HG03571 (cell line): ENCODE measurements at regions not wholly inside any gene's neighbourhood (a gene's known extent, or its start where the extent isn't known, plus 50 kb on each side); places are given as distances from the start of the nearest gene placed in this dataset.

Source experiments
- ATAC-seq: cut with Tn5 transposase; IDR thresholded peaks from one replicate; pipeline ENCODE4 v1.9.1; 2021; ENCODE audit not compliant: unreplicated experiment

GRCh38 chr14:66143387-66144112, 342.6 kb upstream of the CCDC196 start:
- ATAC-seq = no peak

GRCh38 chr14:66152302-66152701, 333.9 kb upstream of the CCDC196 start:
- ATAC-seq = no peak

GRCh38 chr14:66152747-66153146, 333.4 kb upstream of the CCDC196 start:
- no peak for ATAC-seq

DNA sequence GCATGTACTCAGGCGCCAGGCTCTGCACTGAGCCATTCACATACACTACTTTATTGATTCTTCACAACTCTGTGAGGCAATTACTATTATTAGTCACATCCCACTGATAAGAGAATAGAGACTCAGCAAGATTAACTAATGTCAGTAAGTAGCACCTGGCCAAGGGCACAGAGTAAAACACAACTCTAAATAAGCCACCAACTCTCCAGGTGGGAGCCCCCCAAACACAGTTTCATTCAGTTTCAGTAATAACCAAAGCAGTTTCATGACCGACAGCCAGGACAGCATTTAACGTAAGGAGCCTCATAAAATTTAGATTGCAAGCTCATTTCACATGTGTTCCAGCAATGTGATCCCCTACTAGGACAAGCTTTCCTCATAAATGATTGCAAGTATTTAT, 323.1 kb upstream of the CCDC196 start:
- no peak for ATAC-seq

GRCh38 chr14:66165337-66165736, 320.8 kb upstream of the CCDC196 start:
- ATAC-seq = no peak

GRCh38 chr14:66174453-66174891, 311.7 kb upstream of the CCDC196 start:
- ATAC-seq = no peak

- ATAC-seq = no peak
Observed at GRCh38 chr14:66177935-66178334, 308.2 kb upstream of the CCDC196 start.

GRCh38 chr14:66196670-66197069, 289.5 kb upstream of the CCDC196 start:
- no peak for ATAC-seq

GRCh38 chr14:66197276-66197675, 288.9 kb upstream of the CCDC196 start:
- no peak for ATAC-seq

- ATAC-seq = no peak
Observed at GRCh38 chr14:66206554-66206953, 279.6 kb upstream of the CCDC196 start.

DNA sequence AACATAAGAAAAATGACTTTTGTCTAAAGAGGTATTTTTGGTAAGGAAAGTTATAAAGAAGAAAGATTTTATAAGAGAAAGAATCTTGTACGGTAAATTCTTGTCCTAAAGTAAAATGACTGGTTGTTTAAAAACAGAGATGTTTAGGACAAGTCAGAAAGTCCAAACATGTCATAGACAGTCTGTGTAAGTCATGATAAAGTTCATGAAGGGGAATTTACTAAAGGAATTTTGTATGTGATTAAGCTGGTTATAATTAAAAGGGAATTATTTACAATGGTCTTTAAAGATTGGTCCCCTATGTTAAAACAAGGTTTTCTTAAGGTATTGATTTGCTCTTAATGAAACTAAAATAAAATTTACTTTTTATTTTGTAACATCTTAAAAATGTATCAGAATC, 269.4 kb upstream of the CCDC196 start:
- ATAC-seq = no peak

DNA sequence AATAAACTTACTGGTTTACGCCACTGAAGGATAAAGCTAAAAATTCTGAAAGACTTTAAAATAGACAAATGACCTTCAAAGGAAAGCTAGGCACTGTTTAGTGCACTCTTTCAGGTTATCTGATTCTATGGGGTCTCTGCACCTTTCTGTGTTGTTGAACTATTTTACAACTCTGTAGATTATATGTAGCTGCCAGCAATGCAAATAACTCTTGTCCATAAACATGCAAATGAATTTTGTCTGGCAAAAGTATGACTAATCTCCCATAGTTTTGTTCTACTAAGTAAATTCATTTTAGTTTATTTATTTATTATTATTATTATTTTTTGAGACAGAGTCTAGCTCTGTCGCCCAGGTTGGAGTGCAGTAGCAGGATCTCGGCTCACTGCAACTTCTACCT, 266.3 kb upstream of the CCDC196 start:
- no peak for ATAC-seq

DNA sequence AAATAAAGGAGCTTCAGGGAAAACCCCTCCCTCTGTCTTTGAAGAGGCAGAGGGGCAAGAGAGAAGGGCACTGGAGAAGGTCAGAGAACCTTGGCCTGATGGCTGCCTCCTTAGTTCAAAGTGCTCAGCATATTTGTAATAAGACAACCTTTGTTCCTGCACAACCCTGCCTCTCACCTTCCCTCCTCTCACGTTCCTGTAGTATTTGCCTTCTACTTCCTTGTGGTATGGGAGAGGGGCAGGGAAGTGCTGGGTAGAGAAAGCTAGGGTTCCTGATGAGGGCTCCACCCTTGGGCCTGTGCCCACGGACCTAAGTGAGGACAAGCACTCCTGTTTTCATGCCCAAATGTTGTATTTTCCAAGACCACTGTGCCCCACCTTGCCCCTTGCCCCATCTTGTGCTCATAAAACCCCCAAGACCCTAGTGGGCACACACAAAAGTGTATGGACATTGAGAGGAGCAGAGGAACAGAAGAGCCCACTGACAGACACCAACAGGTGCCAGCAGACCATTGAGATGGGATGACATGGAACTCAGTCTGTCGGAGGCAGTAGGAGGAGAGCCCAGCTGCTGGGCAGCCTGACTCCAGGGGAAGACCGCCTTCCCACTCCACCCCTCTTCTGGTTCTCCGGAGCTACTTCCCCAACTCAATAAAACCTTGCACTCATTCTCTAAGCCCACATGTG, 261.5 kb upstream of the CCDC196 start:
- ATAC-seq = no peak

GRCh38 chr14:66225337-66225736, 260.8 kb upstream of the CCDC196 start:
- no peak for ATAC-seq

DNA sequence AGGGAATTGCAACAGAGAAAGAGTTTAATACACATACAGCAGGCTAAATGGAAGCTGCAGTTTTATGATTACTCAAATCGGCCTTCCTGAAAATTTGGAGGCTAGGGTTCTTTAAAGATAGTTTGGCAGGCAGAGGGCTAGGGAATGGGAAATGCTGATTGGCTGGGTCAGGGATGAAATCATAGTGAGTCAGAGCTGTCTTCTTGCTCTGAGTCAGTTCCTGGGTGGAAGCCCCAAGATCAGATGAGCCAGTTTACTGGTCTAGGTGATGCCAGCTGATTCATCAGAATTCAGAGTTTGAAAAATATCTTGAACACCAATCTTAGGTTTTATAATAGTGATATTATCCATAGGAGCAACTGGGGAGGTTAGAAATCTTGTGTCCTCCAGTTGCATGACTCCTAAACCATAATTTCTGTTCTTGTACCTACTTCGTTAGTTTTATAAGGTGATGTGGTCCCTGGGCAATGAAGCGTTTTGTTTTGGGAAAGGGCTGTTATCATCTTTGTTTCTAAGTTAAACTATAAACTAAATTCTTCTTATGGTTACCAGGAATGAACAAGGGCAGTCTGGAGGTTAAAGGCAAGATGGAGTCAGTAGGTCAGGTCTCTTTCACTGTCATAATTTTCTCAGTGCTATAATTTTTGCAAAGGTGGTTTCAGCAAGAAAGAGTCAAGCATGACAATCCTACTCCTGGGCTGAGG, 257.8 kb upstream of the CCDC196 start:
- ATAC-seq = no peak

- no peak for ATAC-seq
Observed at GRCh38 chr14:66231820-66232219, 254.4 kb upstream of the CCDC196 start.

GRCh38 chr14:66233591-66233990, 252.6 kb upstream of the CCDC196 start:
- no peak for ATAC-seq

DNA sequence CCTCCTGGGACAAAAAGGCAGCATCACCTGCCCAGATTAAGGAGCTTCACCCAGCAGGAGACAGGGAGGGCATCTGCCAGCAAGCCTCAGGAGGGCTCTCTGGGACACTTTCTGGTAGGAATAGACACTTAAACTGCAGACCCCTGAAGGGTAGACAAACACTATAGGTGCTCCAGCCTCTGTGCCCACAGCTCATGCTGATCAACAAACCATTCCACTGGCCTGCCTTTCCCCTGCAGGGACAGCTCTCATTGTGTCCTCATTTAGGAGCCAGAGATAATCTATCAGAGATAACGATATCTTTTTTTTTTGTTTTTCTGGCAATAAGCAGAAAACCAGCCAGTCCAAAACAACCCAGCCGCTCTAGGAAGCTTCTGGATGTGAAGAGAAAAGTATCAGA, 251.8 kb upstream of the CCDC196 start:
- no peak for ATAC-seq

DNA sequence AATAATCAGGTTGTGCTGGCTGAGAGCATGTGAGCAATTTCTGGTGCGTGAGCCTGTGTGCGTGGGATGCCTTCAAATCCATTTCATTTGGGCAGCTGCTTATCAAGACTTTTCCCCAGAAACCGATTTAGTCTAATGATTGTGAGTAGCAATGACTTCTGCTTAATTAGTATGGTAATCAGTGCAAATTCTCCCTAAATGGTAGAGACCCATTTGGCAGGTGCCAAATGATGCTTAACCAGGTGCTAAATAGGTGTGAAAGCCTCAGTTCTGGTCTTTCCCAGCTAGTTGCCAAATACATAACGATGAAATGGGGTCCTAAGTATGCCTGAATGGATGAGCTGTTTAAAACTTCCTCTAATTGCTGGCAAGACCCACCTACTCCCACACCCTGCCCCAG, 248.4 kb upstream of the CCDC196 start:
- ATAC-seq = no peak

- no peak for ATAC-seq
Observed at GRCh38 chr14:66238969-66239368, 247.2 kb upstream of the CCDC196 start.

- no peak for ATAC-seq
Observed at GRCh38 chr14:66239589-66239988, 246.6 kb upstream of the CCDC196 start.

DNA sequence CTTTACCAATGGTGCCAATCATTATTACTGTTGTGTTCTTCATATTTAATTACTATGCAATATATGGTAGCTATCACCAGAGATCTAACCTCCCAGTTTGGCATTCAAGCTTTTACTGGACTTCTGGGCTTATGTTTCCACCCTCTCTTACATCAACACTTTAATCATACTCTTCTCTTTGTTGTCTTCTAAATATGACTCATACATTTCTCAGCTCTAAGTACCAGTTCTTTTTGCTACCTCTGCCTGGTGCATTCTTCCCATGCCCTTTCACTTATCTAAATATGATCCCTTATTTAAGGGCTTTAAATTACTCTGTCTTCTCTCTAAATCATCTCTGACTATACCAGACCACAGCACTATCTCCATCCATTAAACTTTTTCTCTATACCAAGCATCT, 246.1 kb upstream of the CCDC196 start:
- ATAC-seq = no peak
